ENCODE measurements at regions not wholly inside any gene's neighbourhood (a gene's known extent, or its start where the extent isn't known, plus 50 kb on each side); places are given as distances from the start of the nearest gene placed in this dataset.

GRCh38 chr3:87132801-87133200 is 94.3 kb upstream of the CHMP2B start:
- Histone ChIP-seq H3K4me3 (no peak overlapping the region), H3K9me3 (no peaks in the 10 kb centered on the region), H3K27ac (no peak overlapping the region), H3K27me3 (ENCODE audit: insufficient read depth in 3 of 3, low read length in 2 of 3) (no peaks in the 10 kb centered on the region), H3K36me3 (ENCODE audit: insufficient read depth in 1 of 2, low read depth in 1 of 2) (no peaks in the 10 kb centered on the region), H3K4me1 (no peaks in the 10 kb centered on the region)
- DNase-seq (no peak), ATAC-seq (no peak)
- WGBS, 3 donors: 96 to 98% (median 97%) methylated on average over 2 of the region's 2 CpGs
- intact Hi-C loops (cut with DNase I): no loop called here
- TF ChIP-seq CTCF (IDR thresholded peaks at IDR 0.05): no peak

- no peak overlapping the region for H3K27ac ChIP-seq
- no peaks in the 10 kb centered on the region for H3K9me3 ChIP-seq
- no peaks in the 10 kb centered on the region for H3K27me3 ChIP-seq (ENCODE audit: insufficient read depth in 3 of 3, low read length in 2 of 3)
- DNase-seq: no peak
- no peak overlapping the region for H3K4me3 ChIP-seq
- H3K36me3 ChIP-seq (ENCODE audit: insufficient read depth in 1 of 2, low read depth in 1 of 2): no peaks in the 10 kb centered on the region
- 69 to 98% (median 84%) methylated on average over 2 of the region's 2 CpGs for WGBS, 3 donors
- intact Hi-C loops (cut with DNase I): no loop called here
- ATAC-seq: no peak
- H3K4me1 ChIP-seq: no peaks in the 10 kb centered on the region
- TF ChIP-seq CTCF (IDR thresholded peaks at IDR 0.05): no peak
These were observed 99.1 kb upstream of the CHMP2B start for GRCh38 chr3:87128006-87128405.

- ATAC-seq (no peak), DNase-seq (no peak)
- intact Hi-C loops (cut with DNase I): no loop called here
- no peak for TF ChIP-seq CTCF (IDR thresholded peaks at IDR 0.05)
- Histone ChIP-seq H3K4me3 (no peak overlapping the region), H3K27ac (no peak overlapping the region), H3K27me3 (ENCODE audit: insufficient read depth in 3 of 3, low read length in 2 of 3) (no peaks in the 10 kb centered on the region), H3K4me1 (no peaks in the 10 kb centered on the region), H3K36me3 (ENCODE audit: insufficient read depth in 1 of 2, low read depth in 1 of 2) (no peaks in the 10 kb centered on the region), H3K9me3 (no peaks in the 10 kb centered on the region)
- WGBS, 3 donors: 70 to 80% (median 71%) methylated on average over 6 of the region's 6 CpGs
These were observed 99.8 kb upstream of the CHMP2B start for GRCh38 chr3:87127281-87127680.

- Histone ChIP-seq H3K27me3 (ENCODE audit: insufficient read depth in 3 of 3, low read length in 2 of 3) (no peaks in the 10 kb centered on the region), H3K4me3 (no peak overlapping the region), H3K4me1 (no peaks in the 10 kb centered on the region), H3K9me3 (no peaks in the 10 kb centered on the region), H3K36me3 (ENCODE audit: insufficient read depth in 1 of 2, low read depth in 1 of 2) (no peaks in the 10 kb centered on the region), H3K27ac (no peak overlapping the region)
- whole genome bisulfite sequencing, 3 donors: 54 to 77% (median 64%) methylated on average over 4 of the region's 4 CpGs
- DNase-seq (no peak), ATAC-seq (no peak)
- intact Hi-C loops (cut with DNase I): no loop called here
- no peak for TF ChIP-seq CTCF (IDR thresholded peaks at IDR 0.05)
These were observed 100.8 kb upstream of the CHMP2B start for GRCh38 chr3:87126321-87126720.

- no peak for TF ChIP-seq CTCF (IDR thresholded peaks at IDR 0.05)
- intact Hi-C loops (cut with DNase I): no loop called here
- 73 to 93% (median 74%) methylated on average over 5 of the region's 5 CpGs for WGBS, 3 donors
- H3K27me3 ChIP-seq (ENCODE audit: insufficient read depth in 3 of 3, low read length in 2 of 3): no peaks in the 10 kb centered on the region
- no peaks in the 10 kb centered on the region for H3K36me3 ChIP-seq (ENCODE audit: insufficient read depth in 1 of 2, low read depth in 1 of 2)
- H3K4me1 ChIP-seq: no peaks in the 10 kb centered on the region
- no peak overlapping the region for H3K4me3 ChIP-seq
- no peak overlapping the region for H3K27ac ChIP-seq
- ATAC-seq (no peak), DNase-seq (no peak)
- no peaks in the 10 kb centered on the region for H3K9me3 ChIP-seq
These were observed 102.0 kb upstream of the CHMP2B start for GRCh38 chr3:87125116-87125515.

All from psoas muscle (tissue), 7 donors.